Endodermal cell (in vitro differentiated cells): ENCODE measurements at regions not wholly inside any gene's neighbourhood (a gene's known extent, or its start where the extent isn't known, plus 50 kb on each side); places are given as distances from the start of the nearest gene placed in this dataset.

Experiments used
- DNase-seq: peaks from one replicate; pipeline ENCODE4 v3.0.0-alpha.2; 2017
- H3K27ac ChIP-seq: 2 replicates; pipeline ENCODE4 v1.5.1; 2013; ENCODE audit warnings: mild to moderate bottlenecking, low read depth, low read length, moderate library complexity
- H3K27me3 ChIP-seq: 2 replicates; pipeline ENCODE4 v1.6.1; 2013; ENCODE audit warnings: mild to moderate bottlenecking, low read length, moderate library complexity; ENCODE audit not compliant: insufficient read depth, control insufficient read depth, poor library complexity, severe bottlenecking
- H3K36me3 ChIP-seq: 2 replicates; pipeline ENCODE4 v1.7.0; 2013; ENCODE audit warnings: mild to moderate bottlenecking, low read length, moderate library complexity; ENCODE audit not compliant: control insufficient read depth, insufficient read depth
- H3K4me1 ChIP-seq: one replicate; pipeline ENCODE4 v1.7.0; 2013; ENCODE audit warnings: low read length; ENCODE audit not compliant: control insufficient read depth, insufficient read depth
- H3K4me3 ChIP-seq: 2 replicates; pipeline ENCODE4 v1.5.1; 2013; ENCODE audit warnings: mild to moderate bottlenecking, low read length, moderate library complexity
- H3K9ac ChIP-seq: 2 replicates; pipeline ENCODE4 v1.6.1; 2013; ENCODE audit warnings: mild to moderate bottlenecking, low read length, moderate library complexity; ENCODE audit not compliant: poor library complexity, severe bottlenecking; ENCODE audit errors: extremely low read depth
- H3K9me3 ChIP-seq: 2 replicates; pipeline ENCODE4 v1.6.1; 2013; ENCODE audit warnings: mild to moderate bottlenecking, low read length, moderate library complexity; ENCODE audit not compliant: control insufficient read depth
- H3K27ac Mint-ChIP-seq: 2 replicates; pipeline ENCODE4 v1.8.0; 2020; ENCODE audit warnings: mixed read lengths
- H3K27me3 Mint-ChIP-seq: 2 replicates; pipeline ENCODE4 v1.8.0; 2021; ENCODE audit warnings: mild to moderate bottlenecking, mixed read lengths; ENCODE audit not compliant: insufficient read depth
- H3K36me3 Mint-ChIP-seq: 2 replicates; pipeline ENCODE4 v1.8.0; 2020; ENCODE audit warnings: low read depth, mixed read lengths
- H3K4me1 Mint-ChIP-seq: 2 replicates; pipeline ENCODE4 v1.8.0; 2020; ENCODE audit warnings: mixed read lengths
- H3K4me3 Mint-ChIP-seq: 2 replicates; pipeline ENCODE4 v1.8.0; 2020; ENCODE audit warnings: mild to moderate bottlenecking, moderate library complexity, mixed read lengths
- H3K9me3 Mint-ChIP-seq: 2 replicates; pipeline ENCODE4 v1.8.0; 2020; ENCODE audit warnings: mild to moderate bottlenecking, mixed read lengths
- CTCF ChIP-seq: fragments of 200-600 bp; sonication (generic); conservative IDR thresholded peaks from 2 replicates; pipeline ENCODE4 v1.5.0; 2021; ENCODE audit warnings: antibody characterized with exemption, mild to moderate bottlenecking
- WGBS, 2 experiments: methylation state at CpG; one replicate each; pipeline versions ENCODE4 v1.1.5 to v1.1.7; 2013; ENCODE audit warnings: missing lambda C conversion rate in 2 of 2, mixed read lengths in 1 of 2; ENCODE audit not compliant: insufficient coverage in 1 of 2, insufficient read length in 1 of 2; 5-methylcytosine and 5-hydroxymethylcytosine counted together

- Mint-ChIP-seq H3K4me3 (no peak overlapping the region), H3K9me3 (no peaks in the 10 kb centered on the region), H3K36me3 (no peaks in the 10 kb centered on the region)
Measured at GRCh38 chr12:127819056-127819455, 447.9 kb upstream of the TMEM132C start.

GRCh38 chr12:127820271-127820670 lies 446.7 kb upstream of the TMEM132C start:
- H3K27ac ChIP-seq = no peak overlapping the region
- no peak for DNase-seq
- H3K9ac ChIP-seq = no peak overlapping the region
- no peaks in the 10 kb centered on the region for H3K27me3 ChIP-seq
- H3K4me1 ChIP-seq = no peaks in the 10 kb centered on the region
- 63 to 86% methylated on average over 4 of the region's 4 CpGs for WGBS, 2 experiments
- H3K4me3 ChIP-seq = no peak overlapping the region
- no peak overlapping the region for H3K4me3 Mint-ChIP-seq
- H3K9me3 ChIP-seq = no peaks in the 10 kb centered on the region
- H3K4me1 Mint-ChIP-seq = no peaks in the 10 kb centered on the region
- H3K9me3 Mint-ChIP-seq = no peaks in the 10 kb centered on the region
- no peak overlapping the region for H3K27ac Mint-ChIP-seq
- no peaks in the 10 kb centered on the region for H3K27me3 Mint-ChIP-seq
- no peaks in the 10 kb centered on the region for H3K36me3 ChIP-seq
- TF ChIP-seq CTCF = no peak
- H3K36me3 Mint-ChIP-seq = no peaks in the 10 kb centered on the region

More at GRCh38 chr12:127819056-127819455, 447.9 kb upstream of the TMEM132C start:
- Mint-ChIP-seq H3K4me1 (no peaks in the 10 kb centered on the region), H3K27me3 (no peaks in the 10 kb centered on the region), H3K27ac (no peak overlapping the region)
- no peak overlapping the region for H3K9ac ChIP-seq
- 82 to 88% methylated on average over 1 to 3 of the region's 4 CpGs for WGBS, 2 experiments
- no peaks in the 10 kb centered on the region for H3K9me3 ChIP-seq
- no peak overlapping the region for H3K4me3 ChIP-seq
- no peaks in the 10 kb centered on the region for H3K4me1 ChIP-seq
- DNase-seq = no peak
- H3K27ac ChIP-seq = no peak overlapping the region
- H3K27me3 ChIP-seq = no peaks in the 10 kb centered on the region
- no peaks in the 10 kb centered on the region for H3K36me3 ChIP-seq
- TF ChIP-seq CTCF = no peak

GRCh38 chr12:127820846-127821245 lies 446.1 kb upstream of the TMEM132C start:
- WGBS, 2 experiments = 91 to 93% methylated on average over 5 to 7 of the region's 7 CpGs
- no peak overlapping the region for H3K9ac ChIP-seq
- no peaks in the 10 kb centered on the region for H3K36me3 Mint-ChIP-seq

More at GRCh38 chr12:127820846-127821245, 446.1 kb upstream of the TMEM132C start:
- Histone ChIP-seq H3K27me3 (no peaks in the 10 kb centered on the region), H3K4me1 (no peaks in the 10 kb centered on the region), H3K27ac (no peak overlapping the region), H3K36me3 (no peaks in the 10 kb centered on the region), H3K9me3 (no peaks in the 10 kb centered on the region), H3K4me3 (no peak overlapping the region)
- H3K27me3 Mint-ChIP-seq = no peaks in the 10 kb centered on the region
- no peaks in the 10 kb centered on the region for H3K9me3 Mint-ChIP-seq
- DNase-seq = no peak
- no peak for TF ChIP-seq CTCF
- H3K4me3 Mint-ChIP-seq = no peak overlapping the region
- no peak overlapping the region for H3K27ac Mint-ChIP-seq
- no peaks in the 10 kb centered on the region for H3K4me1 Mint-ChIP-seq
